ENCODE measurements at regions not wholly inside any gene's neighbourhood (a gene's known extent, or its start where the extent isn't known, plus 50 kb on each side); places are given as distances from the start of the nearest gene placed in this dataset.

DNA sequence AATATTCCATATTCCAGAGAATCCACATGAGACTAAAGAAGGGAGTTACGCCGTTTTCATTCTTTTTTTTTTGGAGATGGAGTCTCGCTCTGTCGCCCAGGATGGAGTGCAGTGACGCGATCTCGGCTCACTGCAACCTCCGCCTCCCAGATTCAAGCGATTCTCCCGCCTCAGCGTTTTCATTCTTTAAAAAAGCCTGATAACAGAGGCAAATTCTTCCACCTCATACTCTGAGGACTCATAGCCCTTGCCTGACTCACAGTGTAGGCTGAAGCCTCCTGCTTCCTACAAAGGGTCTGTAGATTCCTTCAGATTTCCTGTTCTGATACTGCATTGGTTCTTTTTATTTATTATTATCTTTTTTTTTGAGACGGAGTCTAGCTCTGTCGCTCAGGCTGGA lies 210.5 kb downstream of the SH3BGRL start:
- TF ChIP-seq JUND (IDR thresholded peaks at IDR 0.05; ENCODE audit: low read length), result no peak
- no peak for TF ChIP-seq CTCF (IDR thresholded peaks at IDR 0.05; ENCODE audit: control extremely low read depth in 1 of 3, insufficient read depth in 1 of 3, low read depth in 1 of 3, low read length in 3 of 3)
- TF ChIP-seq KDM1A (IDR thresholded peaks at IDR 0.05; ENCODE audit: borderline replicate concordance, low read length), result no peak
- no peak for TF ChIP-seq KDM5A (IDR thresholded peaks at IDR 0.05; ENCODE audit: low read length)
- no peak for TF ChIP-seq SIX5 (IDR thresholded peaks at IDR 0.05; ENCODE audit: low read depth, low read length)
